ENCODE measurements at regions not wholly inside any gene's neighbourhood (a gene's known extent, or its start where the extent isn't known, plus 50 kb on each side); places are given as distances from the start of the nearest gene placed in this dataset.

- TF ChIP-seq CTCF (IDR thresholded peaks at IDR 0.05) = no peak
- TF ChIP-seq POLR2A (IDR thresholded peaks at IDR 0.05) = no peak
Measured at GRCh38 chrX:28126886-28127285, 145.6 kb upstream of the DCAF8L1 start.

Data from testis (tissue), 2 donors.